Prostate gland (tissue), 2 donors: ENCODE measurements at regions not wholly inside any gene's neighbourhood (a gene's known extent, or its start where the extent isn't known, plus 50 kb on each side); places are given as distances from the start of the nearest gene placed in this dataset.

ENCODE experiments used
- CTCF ChIP-seq, 4 experiments: fragments of 200-600 bp in 2 of 4; fragments of 450-650 bp in 2 of 4; sonication (generic) in 2 of 4; IDR thresholded peaks; 1 replicate in 3 of 4; 2 replicates in 1 of 4; pipeline ENCODE4 v1.5.1; 2016 to 2019; ENCODE audit warnings: antibody characterized with exemption in 4 of 4, mild to moderate bottlenecking in 2 of 4, moderate library complexity in 2 of 4
- POLR2A ChIP-seq: fragments of 450-650 bp; IDR thresholded peaks from one replicate; pipeline ENCODE4 v1.6.1; 2016; ENCODE audit warnings: antibody characterized with exemption, mild to moderate bottlenecking
- POLR2AphosphoS5 ChIP-seq: sonication (generic); formaldehyde crosslinking; IDR thresholded peaks from one replicate; pipeline ENCODE4 v1.6.1; 2017; ENCODE audit warnings: antibody characterized with exemption

- TF ChIP-seq POLR2A (no peak), CTCF (IDR thresholded peaks at IDR 0.05) (no peak), POLR2AphosphoS5 (no peak)
Measured at GRCh38 chr22:49390954-49391353, 436.7 kb downstream of the BRD1 start.
